Testis (tissue), 2 donors: ENCODE measurements at regions not wholly inside any gene's neighbourhood (a gene's known extent, or its start where the extent isn't known, plus 50 kb on each side); places are given as distances from the start of the nearest gene placed in this dataset.
A peak's percentile ranks its signal among the peaks of the same experiment; 100 is the strongest.

ENCODE experiments used
- DNase-seq: peaks from one replicate; pipeline ENCODE4 v3.0.0-alpha.2; 2019
- H3K27ac ChIP-seq, 2 donors: fragments of 200-600 bp; sonication (generic); one replicate each; pipeline ENCODE4 v1.5.1; 2019
- H3K27me3 ChIP-seq: fragments of 200-600 bp; sonication (generic); one replicate; pipeline ENCODE4 v1.5.1; 2019
- H3K36me3 ChIP-seq: fragments of 200-600 bp; sonication (generic); one replicate; pipeline ENCODE4 v1.5.1; 2017; ENCODE audit warnings: low read depth; ENCODE audit errors: missing control alignments
- H3K4me1 ChIP-seq: fragments of 200-600 bp; sonication (generic); one replicate; pipeline ENCODE4 v1.5.1; 2019
- H3K4me3 ChIP-seq, 2 donors: fragments of 200-600 bp; sonication (generic); one replicate each; pipeline ENCODE4 v1.5.1; 2017 to 2019
- H3K9me3 ChIP-seq: fragments of 200-600 bp; sonication (generic); one replicate; pipeline ENCODE4 v1.5.1; 2017
- CTCF ChIP-seq, 3 experiments: fragments of 450-650 bp in 2 of 3; fragments of 200-600 bp in 1 of 3; sonication (generic) in 1 of 3; IDR thresholded peaks; one replicate each; pipeline ENCODE4 v1.5.1; 2016 to 2019; ENCODE audit warnings: antibody characterized with exemption in 3 of 3, mild to moderate bottlenecking in 2 of 3, moderate library complexity in 1 of 3
- POLR2A ChIP-seq: fragments of 450-650 bp; IDR thresholded peaks from one replicate; pipeline ENCODE4 v1.6.1; 2017; ENCODE audit warnings: antibody characterized with exemption, mild to moderate bottlenecking, moderate library complexity
- WGBS, 2 donors: methylation state at CpG; one replicate each; pipeline ENCODE4 v1.1.5; 2018; 5-methylcytosine and 5-hydroxymethylcytosine counted together
- intact Hi-C: fragments of 100-400 bp; cut with DNase I; formaldehyde crosslinking; loops from one replicate; pipeline ENCODE4 v1.15.1; 2023; ENCODE audit warnings: low total_unique reads

GRCh38 chr6:132910759-132911158 lies 96.4 kb downstream of the RPS12 start:
- intact Hi-C loops = no loop called here
- Histone ChIP-seq H3K36me3 (no peaks in the 10 kb centered on the region), H3K27me3 (no peaks in the 10 kb centered on the region), H3K4me1 (no peaks in the 10 kb centered on the region), H3K4me3 (no peak overlapping the region), H3K27ac (no peak overlapping the region), H3K9me3 (no peaks in the 10 kb centered on the region)
- 50 to 54% methylated on average over 2 of the region's 2 CpGs for WGBS, 2 donors
- DNase-seq = no peak
- TF ChIP-seq CTCF (IDR thresholded peaks at IDR 0.05) (no peak), POLR2A (no peak)

GRCh38 chr6:132919045-132919860 lies 104.9 kb downstream of the RPS12 start:
- no peaks in the 10 kb centered on the region for H3K27me3 ChIP-seq
- DNase-seq = peak; percentile 61
- intact Hi-C loops = no loop called here
- H3K36me3 ChIP-seq = no peaks in the 10 kb centered on the region
- no peak overlapping the region for H3K4me3 ChIP-seq
- no peak for TF ChIP-seq CTCF (IDR thresholded peaks at IDR 0.05)
- TF ChIP-seq POLR2A = no peak
- H3K9me3 ChIP-seq = no peaks in the 10 kb centered on the region
- 29 to 34% methylated on average over 4 of the region's 4 CpGs for WGBS, 2 donors
- no peak overlapping the region for H3K27ac ChIP-seq
- H3K4me1 ChIP-seq = peaks cover 8% of the 10 kb centered on the region

GRCh38 chr6:132927713-132928112 lies 113.3 kb downstream of the RPS12 start:
- no peak for DNase-seq
- 79 to 89% methylated on average over 4 of the region's 4 CpGs for WGBS, 2 donors
- TF ChIP-seq CTCF (IDR thresholded peaks at IDR 0.05) (no peak), POLR2A (no peak)
- no peaks in the 10 kb centered on the region for H3K27me3 ChIP-seq
- intact Hi-C loops = no loop called here
- no peaks in the 10 kb centered on the region for H3K4me1 ChIP-seq
- no peak overlapping the region for H3K27ac ChIP-seq
- H3K4me3 ChIP-seq = no peak overlapping the region
- H3K9me3 ChIP-seq = no peaks in the 10 kb centered on the region
- H3K36me3 ChIP-seq = no peaks in the 10 kb centered on the region

- H3K4me3 ChIP-seq = no peak overlapping the region
- no peaks in the 10 kb centered on the region for H3K27me3 ChIP-seq
- intact Hi-C loops = no loop called here
- TF ChIP-seq POLR2A (no peak), CTCF (IDR thresholded peaks at IDR 0.05) (no peak)
- no peak overlapping the region for H3K27ac ChIP-seq
- no peaks in the 10 kb centered on the region for H3K9me3 ChIP-seq
- WGBS, 2 donors = 59 to 62% methylated on average over 4 of the region's 4 CpGs
- H3K4me1 ChIP-seq = no peaks in the 10 kb centered on the region
- no peaks in the 10 kb centered on the region for H3K36me3 ChIP-seq
- no peak for DNase-seq
Measured at GRCh38 chr6:132929141-132929540, 114.8 kb downstream of the RPS12 start.

GRCh38 chr6:132931313-132931712 lies 116.9 kb downstream of the RPS12 start:
- Histone ChIP-seq H3K4me3 (no peak overlapping the region), H3K9me3 (no peaks in the 10 kb centered on the region), H3K4me1 (no peaks in the 10 kb centered on the region), H3K27ac (no peak overlapping the region), H3K36me3 (no peaks in the 10 kb centered on the region), H3K27me3 (no peaks in the 10 kb centered on the region)
- no peak for TF ChIP-seq POLR2A
- WGBS, 2 donors = 75 to 83% methylated on average over 6 of the region's 6 CpGs
- intact Hi-C loops = no loop called here
- DNase-seq = no peak
